ENCODE measurements at regions not wholly inside any gene's neighbourhood (a gene's known extent, or its start where the extent isn't known, plus 50 kb on each side); places are given as distances from the start of the nearest gene placed in this dataset.
A peak's percentile ranks its signal among the peaks of the same experiment; 100 is the strongest.

GRCh38 chr20:10724449-10725173, 50.8 kb upstream of the JAG1 start:
- TF ChIP-seq POLR2A (IDR thresholded peaks at IDR 0.05; ENCODE audit: low read length) (no peak), GATA1 (IDR thresholded peaks at IDR 0.05; ENCODE audit: low read depth, low read length) (no peak)

GRCh38 chr20:10728873-10729670, 55.3 kb upstream of the JAG1 start:
- TF ChIP-seq GATA1 (IDR thresholded peaks at IDR 0.05; ENCODE audit: low read depth, low read length) (no peak), POLR2A (IDR thresholded peaks at IDR 0.05; ENCODE audit: low read length) (no peak)
- no peak for DNase-seq

More at GRCh38 chr20:10724449-10725173, 50.8 kb upstream of the JAG1 start:
- no peak for DNase-seq

- DNase-seq: no peak
- TF ChIP-seq GATA1 (IDR thresholded peaks at IDR 0.05; ENCODE audit: low read depth, low read length): no peak
Measured at GRCh38 chr20:10729785-10730184, 56.0 kb upstream of the JAG1 start.

- no peak for DNase-seq
- TF ChIP-seq GATA1 (IDR thresholded peaks at IDR 0.05; ENCODE audit: low read depth, low read length) (no peak), POLR2A (IDR thresholded peaks at IDR 0.05; ENCODE audit: low read length) (no peak)
Measured at GRCh38 chr20:10730629-10731183, 56.9 kb upstream of the JAG1 start.

GRCh38 chr20:10731190-10731965, 57.6 kb upstream of the JAG1 start:
- TF ChIP-seq POLR2A (IDR thresholded peaks at IDR 0.05; ENCODE audit: low read length) (no peak), GATA1 (IDR thresholded peaks at IDR 0.05; ENCODE audit: low read depth, low read length) (no peak)
- no peak for DNase-seq

GRCh38 chr20:10733122-10733521, 59.3 kb upstream of the JAG1 start:
- DNase-seq: peak in 1 of 2 experiments; percentile 2
- TF ChIP-seq GATA1 (IDR thresholded peaks at IDR 0.05; ENCODE audit: low read depth, low read length) (no peak), POLR2A (IDR thresholded peaks at IDR 0.05; ENCODE audit: low read length) (no peak)

GRCh38 chr20:10735195-10735949, 61.6 kb upstream of the JAG1 start:
- TF ChIP-seq POLR2A (IDR thresholded peaks at IDR 0.05; ENCODE audit: low read length): no peak
- DNase-seq: no peak

- TF ChIP-seq POLR2A (IDR thresholded peaks at IDR 0.05; ENCODE audit: low read length): no peak
- no peak for TF ChIP-seq GATA1 (IDR thresholded peaks at IDR 0.05; ENCODE audit: low read depth, low read length)
Measured at GRCh38 chr20:10739134-10739533, 65.3 kb upstream of the JAG1 start.

GRCh38 chr20:10739566-10739965, 65.8 kb upstream of the JAG1 start:
- TF ChIP-seq POLR2A (IDR thresholded peaks at IDR 0.05; ENCODE audit: low read length): no peak
- TF ChIP-seq GATA1 (IDR thresholded peaks at IDR 0.05; ENCODE audit: low read depth, low read length): no peak

More at GRCh38 chr20:10739134-10739533, 65.3 kb upstream of the JAG1 start:
- no peak for DNase-seq

GRCh38 chr20:10741060-10741459, 67.3 kb upstream of the JAG1 start:
- TF ChIP-seq POLR2A (IDR thresholded peaks at IDR 0.05; ENCODE audit: low read length): no peak
- no peak for TF ChIP-seq GATA1 (IDR thresholded peaks at IDR 0.05; ENCODE audit: low read depth, low read length)
- DNase-seq: no peak

More at GRCh38 chr20:10739566-10739965, 65.8 kb upstream of the JAG1 start:
- DNase-seq: no peak

GRCh38 chr20:10745790-10746189, 72.0 kb upstream of the JAG1 start:
- no peak for TF ChIP-seq POLR2A (IDR thresholded peaks at IDR 0.05; ENCODE audit: low read length)
- TF ChIP-seq GATA1 (IDR thresholded peaks at IDR 0.05; ENCODE audit: low read depth, low read length): no peak
- DNase-seq: no peak

- TF ChIP-seq POLR2A (IDR thresholded peaks at IDR 0.05; ENCODE audit: low read length) (no peak), GATA1 (IDR thresholded peaks at IDR 0.05; ENCODE audit: low read depth, low read length) (no peak)
- DNase-seq: no peak
Measured at GRCh38 chr20:10747019-10747418, 73.2 kb upstream of the JAG1 start.

- no peak for DNase-seq
- no peak for TF ChIP-seq GATA1 (IDR thresholded peaks at IDR 0.05; ENCODE audit: low read depth, low read length)
- no peak for TF ChIP-seq POLR2A (IDR thresholded peaks at IDR 0.05; ENCODE audit: low read length)
Measured at GRCh38 chr20:10749084-10749483, 75.3 kb upstream of the JAG1 start.
